ENCODE measurements at regions not wholly inside any gene's neighbourhood (a gene's known extent, or its start where the extent isn't known, plus 50 kb on each side); places are given as distances from the start of the nearest gene placed in this dataset.
"Not testable (repeated sequence)": the region's sequence is repeated elsewhere in the genome, so short reads cannot be mapped to it uniquely, and the experiment has no call there.

GRCh38 chrX:7542587-7543380 lies 300.2 kb upstream of the VCX start:
- POLR2A ChIA-PET, result no interaction called here
- CTCF ChIA-PET, result no interaction called here

- POLR2A ChIA-PET, result no interaction called here
- CTCF ChIA-PET, result no interaction called here
These were observed 320.1 kb upstream of the VCX start for GRCh38 chrX:7522860-7523259.

- CTCF ChIA-PET, result no interaction called here
- POLR2A ChIA-PET, result no interaction called here
These were observed 327.1 kb upstream of the VCX start for GRCh38 chrX:7515681-7516413.

- ChIA-PET CTCF (no interaction called here), POLR2A (no interaction called here)
These were observed 327.9 kb upstream of the VCX start for GRCh38 chrX:7514871-7515599.

GRCh38 chrX:7512845-7513244 lies 330.1 kb upstream of the VCX start:
- POLR2A ChIA-PET, result no interaction called here
- CTCF ChIA-PET, result no interaction called here

GRCh38 chrX:7503251-7503650 lies 339.7 kb upstream of the VCX start:
- POLR2A ChIA-PET, result no interaction called here
- CTCF ChIA-PET, result no interaction called here

- CTCF ChIA-PET, result no interaction called here
- POLR2A ChIA-PET, result no interaction called here
These were observed 342.6 kb upstream of the VCX start for GRCh38 chrX:7500386-7500785.

GRCh38 chrX:7486505-7486904 lies 338.6 kb upstream of the PUDP start:
- ChIA-PET POLR2A (no interaction called here), CTCF (no interaction called here)

GRCh38 chrX:7485061-7485460 lies 337.1 kb upstream of the PUDP start:
- CTCF ChIA-PET, result no interaction called here
- POLR2A ChIA-PET, result no interaction called here

- ChIA-PET POLR2A (no interaction called here), CTCF (no interaction called here)
These were observed 332.8 kb upstream of the PUDP start for GRCh38 chrX:7480721-7481120.

- POLR2A ChIA-PET, result no interaction called here
These were observed 314.2 kb upstream of the PUDP start for GRCh38 chrX:7462110-7462509.

GRCh38 chrX:7461051-7461450 lies 313.1 kb upstream of the PUDP start:
- CTCF ChIA-PET, POLR2A ChIA-PET: not testable (repeated sequence)

More at GRCh38 chrX:7462110-7462509, 314.2 kb upstream of the PUDP start:
- CTCF ChIA-PET, result no interaction called here

- ChIA-PET CTCF (interaction anchor here (0.7 kb wide), 1 partner anchor 412 kb away, joined by 3 read pairs; no protein-coding TSS in a partner anchor), POLR2A (no interaction called here)
These were observed 300.0 kb upstream of the PUDP start for GRCh38 chrX:7447801-7448499.

GRCh38 chrX:7446815-7447214 lies 298.9 kb upstream of the PUDP start:
- ChIA-PET CTCF (interaction anchor here (0.7 kb wide), 1 partner anchor 411 kb away, joined by 3 read pairs; no protein-coding TSS in a partner anchor), POLR2A (no interaction called here)

GRCh38 chrX:7444967-7445366 lies 297.0 kb upstream of the PUDP start:
- ChIA-PET POLR2A (no interaction called here), CTCF (no interaction called here)

GRCh38 chrX:7441586-7441985 lies 293.6 kb upstream of the PUDP start:
- CTCF ChIA-PET, result no interaction called here
- POLR2A ChIA-PET, result no interaction called here

- CTCF ChIA-PET, result no interaction called here
- POLR2A ChIA-PET, result no interaction called here
These were observed 287.9 kb upstream of the PUDP start for GRCh38 chrX:7435822-7436221.

GRCh38 chrX:7432901-7433300 lies 284.9 kb upstream of the PUDP start:
- ChIA-PET CTCF (no interaction called here), POLR2A (no interaction called here)

GRCh38 chrX:7420717-7421116 lies 272.8 kb upstream of the PUDP start:
- CTCF ChIA-PET, result no interaction called here
- POLR2A ChIA-PET, result no interaction called here

GRCh38 chrX:7414753-7415152 lies 266.8 kb upstream of the PUDP start:
- ChIA-PET CTCF (no interaction called here), POLR2A (no interaction called here)

GRCh38 chrX:7412840-7413239 lies 264.9 kb upstream of the PUDP start:
- ChIA-PET POLR2A (no interaction called here), CTCF (no interaction called here)

Measured in activated CD8-positive, alpha-beta memory T cell treated with anti-CD3 and anti-CD28 coated beads for 36 hours (primary cell).